ENCODE measurements at regions not wholly inside any gene's neighbourhood (a gene's known extent, or its start where the extent isn't known, plus 50 kb on each side); places are given as distances from the start of the nearest gene placed in this dataset.

GRCh38 chr7:51685794-51686193, 369.2 kb upstream of the COBL start:
- DNase-seq (ENCODE audit: low read depth): no peak

- no peak for DNase-seq (ENCODE audit: low read depth)
Measured at GRCh38 chr7:51680594-51681399, 364.2 kb upstream of the COBL start.

- DNase-seq (ENCODE audit: low read depth): no peak
Measured at GRCh38 chr7:51679358-51679757, 362.7 kb upstream of the COBL start.

- no peak for DNase-seq (ENCODE audit: low read depth)
Measured at GRCh38 chr7:51666751-51667150, 350.1 kb upstream of the COBL start.

GRCh38 chr7:51666266-51666665, 349.7 kb upstream of the COBL start:
- DNase-seq (ENCODE audit: low read depth): no peak

GRCh38 chr7:51665045-51665780, 348.6 kb upstream of the COBL start:
- no peak for DNase-seq (ENCODE audit: low read depth)

- no peak for DNase-seq (ENCODE audit: low read depth)
Measured at GRCh38 chr7:51660516-51660915, 343.9 kb upstream of the COBL start.

- DNase-seq (ENCODE audit: low read depth): no peak
Measured at GRCh38 chr7:51658684-51659083, 342.1 kb upstream of the COBL start.

GRCh38 chr7:51647931-51648351, 331.3 kb upstream of the COBL start:
- DNase-seq (ENCODE audit: low read depth): no peak

- no peak for DNase-seq (ENCODE audit: low read depth)
Measured at GRCh38 chr7:51647486-51647885, 330.9 kb upstream of the COBL start.

GRCh38 chr7:51645702-51646298, 329.2 kb upstream of the COBL start:
- DNase-seq (ENCODE audit: low read depth): no peak

GRCh38 chr7:51645255-51645654, 328.6 kb upstream of the COBL start:
- peak; percentile 32 for DNase-seq (ENCODE audit: low read depth)

- no peak for DNase-seq (ENCODE audit: low read depth)
Measured at GRCh38 chr7:51644216-51644615, 327.6 kb upstream of the COBL start.

- no peak for DNase-seq (ENCODE audit: low read depth)
Measured at GRCh38 chr7:51640841-51641240, 324.2 kb upstream of the COBL start.

GRCh38 chr7:51639661-51640334, 323.2 kb upstream of the COBL start:
- no peak for DNase-seq (ENCODE audit: low read depth)

GRCh38 chr7:51636503-51636902, 319.9 kb upstream of the COBL start:
- DNase-seq (ENCODE audit: low read depth): no peak

- DNase-seq (ENCODE audit: low read depth): no peak
Measured at GRCh38 chr7:51635775-51636174, 319.2 kb upstream of the COBL start.

- DNase-seq (ENCODE audit: low read depth): no peak
Measured at GRCh38 chr7:51634538-51634937, 317.9 kb upstream of the COBL start.

GRCh38 chr7:51634025-51634424, 317.4 kb upstream of the COBL start:
- no peak for DNase-seq (ENCODE audit: low read depth)

- DNase-seq (ENCODE audit: low read depth): peak; percentile 37
Measured at GRCh38 chr7:51633596-51633995, 317.0 kb upstream of the COBL start.

- no peak for DNase-seq (ENCODE audit: low read depth)
Measured at GRCh38 chr7:51633006-51633405, 316.4 kb upstream of the COBL start.

- DNase-seq (ENCODE audit: low read depth): no peak
Measured at GRCh38 chr7:51630933-51631332, 314.3 kb upstream of the COBL start.
